ENCODE measurements at regions not wholly inside any gene's neighbourhood (a gene's known extent, or its start where the extent isn't known, plus 50 kb on each side); places are given as distances from the start of the nearest gene placed in this dataset.

- H3K27me3 Mint-ChIP-seq, result peaks cover 5 to 51% (median 29%) of the 10 kb centered on the region in 5 donors
- intact Hi-C loops (cut with micrococcal nuclease), result no loop called here
- ATAC-seq, result no peak
These were observed 461.9 kb downstream of the QKI start for GRCh38 chr6:163876391-163876790.

GRCh38 chr6:163874784-163875183 lies 460.3 kb downstream of the QKI start:
- Mint-ChIP-seq H3K27ac (no peak overlapping the region), H3K27me3 (peaks cover 3 to 45% (median 29%) of the 10 kb centered on the region in 5 donors)
- intact Hi-C loops (cut with micrococcal nuclease), result no loop called here

More at GRCh38 chr6:163876391-163876790, 461.9 kb downstream of the QKI start:
- no peaks in the 10 kb centered on the region for H3K4me1 Mint-ChIP-seq
- CTCF ChIA-PET, result no interaction called here
- POLR2A ChIA-PET, result no interaction called here
- Histone ChIP-seq H3K27ac (ENCODE audit: low read depth, low read length) (no peak overlapping the region), H3K4me3 (ENCODE audit: low read length) (no peak overlapping the region), H3K27me3 (ENCODE audit: control insufficient read depth in 2 of 2, insufficient read depth in 2 of 2, low read length in 2 of 2) (no peaks in the 10 kb centered on the region), H3K9me3 (ENCODE audit: control insufficient read depth in 2 of 3, low read length in 3 of 3) (no peaks in the 10 kb centered on the region), H3K36me3 (ENCODE audit: control insufficient read depth in 2 of 3, insufficient read depth in 3 of 3, low read length in 3 of 3) (no peaks in the 10 kb centered on the region), H3K4me1 (ENCODE audit: control insufficient read depth in 2 of 2, insufficient read depth in 2 of 2, low read length in 2 of 2) (no peaks in the 10 kb centered on the region)
- no peak overlapping the region for H3K4me3 Mint-ChIP-seq
- H3K27ac Mint-ChIP-seq, result no peak overlapping the region
- DNase-seq, result no peak
- peaks cover 0 to 7% (median under 1%) of the 10 kb centered on the region in 11 donors for H3K9me3 Mint-ChIP-seq
- peaks cover 0 to 6% (median 0%) of the 10 kb centered on the region in 5 donors for H3K36me3 Mint-ChIP-seq

GRCh38 chr6:163872335-163872734 lies 457.8 kb downstream of the QKI start:
- no peak overlapping the region for H3K4me3 Mint-ChIP-seq
- no peak overlapping the region for H3K27ac Mint-ChIP-seq
- H3K9me3 Mint-ChIP-seq, result peaks cover 0 to 4% (median 0%) of the 10 kb centered on the region in 11 donors
- no peaks in the 10 kb centered on the region for H3K4me1 ChIP-seq (ENCODE audit: control insufficient read depth in 2 of 2, insufficient read depth in 2 of 2, low read length in 2 of 2)
- H3K36me3 ChIP-seq (ENCODE audit: control insufficient read depth in 2 of 3, insufficient read depth in 3 of 3, low read length in 3 of 3), result no peaks in the 10 kb centered on the region
- ATAC-seq (no peak), DNase-seq (no peak)
- intact Hi-C loops (cut with micrococcal nuclease), result no loop called here
- no peak overlapping the region for H3K4me3 ChIP-seq (ENCODE audit: low read length)
- peaks cover 0 to 31% (median 12%) of the 10 kb centered on the region in 5 donors for H3K27me3 Mint-ChIP-seq
- no peaks in the 10 kb centered on the region for H3K4me1 Mint-ChIP-seq
- POLR2A ChIA-PET, result no interaction called here
- peaks cover 0 to 6% (median 0%) of the 10 kb centered on the region in 5 donors for H3K36me3 Mint-ChIP-seq
- no peaks in the 10 kb centered on the region for H3K27me3 ChIP-seq (ENCODE audit: control insufficient read depth in 2 of 2, insufficient read depth in 2 of 2, low read length in 2 of 2)
- H3K27ac ChIP-seq (ENCODE audit: low read depth, low read length), result no peak overlapping the region
- no peaks in the 10 kb centered on the region for H3K9me3 ChIP-seq (ENCODE audit: control insufficient read depth in 2 of 3, low read length in 3 of 3)
- CTCF ChIA-PET, result no interaction called here

More at GRCh38 chr6:163874784-163875183, 460.3 kb downstream of the QKI start:
- Histone ChIP-seq H3K4me1 (ENCODE audit: control insufficient read depth in 2 of 2, insufficient read depth in 2 of 2, low read length in 2 of 2) (no peaks in the 10 kb centered on the region), H3K4me3 (ENCODE audit: low read length) (no peak overlapping the region), H3K27ac (ENCODE audit: low read depth, low read length) (no peak overlapping the region), H3K36me3 (ENCODE audit: control insufficient read depth in 2 of 3, insufficient read depth in 3 of 3, low read length in 3 of 3) (no peaks in the 10 kb centered on the region), H3K9me3 (ENCODE audit: control insufficient read depth in 2 of 3, low read length in 3 of 3) (no peaks in the 10 kb centered on the region), H3K27me3 (ENCODE audit: control insufficient read depth in 2 of 2, insufficient read depth in 2 of 2, low read length in 2 of 2) (no peaks in the 10 kb centered on the region)
- ChIA-PET POLR2A (no interaction called here), CTCF (no interaction called here)
- DNase-seq (no peak), ATAC-seq (no peak)
- Mint-ChIP-seq H3K4me1 (no peaks in the 10 kb centered on the region), H3K9me3 (peaks cover 0 to 7% (median 0%) of the 10 kb centered on the region in 11 donors), H3K4me3 (no peak overlapping the region), H3K36me3 (peaks cover 0 to 6% (median 0%) of the 10 kb centered on the region in 5 donors)

- Mint-ChIP-seq H3K4me3 (no peak overlapping the region), H3K27ac (no peak overlapping the region), H3K4me1 (no peaks in the 10 kb centered on the region), H3K36me3 (peaks cover 0 to 6% (median 0%) of the 10 kb centered on the region in 5 donors), H3K27me3 (peaks cover 0 to 27% (median 12%) of the 10 kb centered on the region in 5 donors), H3K9me3 (peaks cover 0 to 4% (median 0%) of the 10 kb centered on the region in 11 donors)
- no peak for DNase-seq
- Histone ChIP-seq H3K4me1 (ENCODE audit: control insufficient read depth in 2 of 2, insufficient read depth in 2 of 2, low read length in 2 of 2) (no peaks in the 10 kb centered on the region), H3K27me3 (ENCODE audit: control insufficient read depth in 2 of 2, insufficient read depth in 2 of 2, low read length in 2 of 2) (no peaks in the 10 kb centered on the region), H3K4me3 (ENCODE audit: low read length) (no peak overlapping the region), H3K36me3 (ENCODE audit: control insufficient read depth in 2 of 3, insufficient read depth in 3 of 3, low read length in 3 of 3) (no peaks in the 10 kb centered on the region), H3K9me3 (ENCODE audit: control insufficient read depth in 2 of 3, low read length in 3 of 3) (no peaks in the 10 kb centered on the region), H3K27ac (ENCODE audit: low read depth, low read length) (no peak overlapping the region)
- CTCF ChIA-PET, result no interaction called here
- POLR2A ChIA-PET, result no interaction called here
- no peak for ATAC-seq
- intact Hi-C loops (cut with micrococcal nuclease), result no loop called here
These were observed 457.1 kb downstream of the QKI start for GRCh38 chr6:163871616-163872015.

GRCh38 chr6:163867518-163868292 lies 453.2 kb downstream of the QKI start:
- Histone ChIP-seq H3K27ac (ENCODE audit: low read depth, low read length) (no peak overlapping the region), H3K9me3 (ENCODE audit: control insufficient read depth in 2 of 3, low read length in 3 of 3) (no peaks in the 10 kb centered on the region), H3K36me3 (ENCODE audit: control insufficient read depth in 2 of 3, insufficient read depth in 3 of 3, low read length in 3 of 3) (no peaks in the 10 kb centered on the region), H3K4me3 (ENCODE audit: low read length) (no peak overlapping the region), H3K27me3 (ENCODE audit: control insufficient read depth in 2 of 2, insufficient read depth in 2 of 2, low read length in 2 of 2) (no peaks in the 10 kb centered on the region), H3K4me1 (ENCODE audit: control insufficient read depth in 2 of 2, insufficient read depth in 2 of 2, low read length in 2 of 2) (no peaks in the 10 kb centered on the region)
- no peaks in the 10 kb centered on the region for H3K36me3 Mint-ChIP-seq
- H3K4me3 Mint-ChIP-seq, result no peak overlapping the region
- ATAC-seq, result no peak
- H3K4me1 Mint-ChIP-seq, result no peaks in the 10 kb centered on the region
- peaks cover 0 to 13% (median 10%) of the 10 kb centered on the region in 5 donors for H3K27me3 Mint-ChIP-seq
- no peak overlapping the region for H3K27ac Mint-ChIP-seq
- POLR2A ChIA-PET, result no interaction called here
- intact Hi-C loops (cut with micrococcal nuclease), result no loop called here
- DNase-seq, result no peak
- H3K9me3 Mint-ChIP-seq, result no peaks in the 10 kb centered on the region
- CTCF ChIA-PET, result interaction anchor here (0.7 kb wide), 1 partner anchor 10 kb away, joined by 3 read pairs; no protein-coding TSS in a partner anchor

GRCh38 chr6:163866192-163866591 lies 451.7 kb downstream of the QKI start:
- Histone ChIP-seq H3K4me3 (ENCODE audit: low read length) (no peak overlapping the region), H3K4me1 (ENCODE audit: control insufficient read depth in 2 of 2, insufficient read depth in 2 of 2, low read length in 2 of 2) (no peaks in the 10 kb centered on the region), H3K9me3 (ENCODE audit: control insufficient read depth in 2 of 3, low read length in 3 of 3) (no peaks in the 10 kb centered on the region), H3K27me3 (ENCODE audit: control insufficient read depth in 2 of 2, insufficient read depth in 2 of 2, low read length in 2 of 2) (no peaks in the 10 kb centered on the region), H3K36me3 (ENCODE audit: control insufficient read depth in 2 of 3, insufficient read depth in 3 of 3, low read length in 3 of 3) (no peaks in the 10 kb centered on the region), H3K27ac (ENCODE audit: low read depth, low read length) (no peak overlapping the region)
- ChIA-PET CTCF (no interaction called here), POLR2A (no interaction called here)
- H3K27ac Mint-ChIP-seq, result no peak overlapping the region
- H3K4me3 Mint-ChIP-seq, result no peak overlapping the region
- H3K9me3 Mint-ChIP-seq, result peaks cover 0 to 2% (median 0%) of the 10 kb centered on the region in 11 donors
- ATAC-seq (no peak), DNase-seq (no peak)
- H3K27me3 Mint-ChIP-seq, result peaks cover 2 to 21% (median 18%) of the 10 kb centered on the region in 5 donors
- H3K36me3 Mint-ChIP-seq, result no peaks in the 10 kb centered on the region
- peaks cover 0 to under 1% (median 0%) of the 10 kb centered on the region in 7 donors for H3K4me1 Mint-ChIP-seq
- intact Hi-C loops (cut with micrococcal nuclease), result no loop called here

GRCh38 chr6:163863565-163863964 lies 449.0 kb downstream of the QKI start:
- Histone ChIP-seq H3K4me1 (ENCODE audit: control insufficient read depth in 2 of 2, insufficient read depth in 2 of 2, low read length in 2 of 2) (no peaks in the 10 kb centered on the region), H3K27ac (ENCODE audit: low read depth, low read length) (no peak overlapping the region), H3K4me3 (ENCODE audit: low read length) (no peak overlapping the region), H3K36me3 (ENCODE audit: control insufficient read depth in 2 of 3, insufficient read depth in 3 of 3, low read length in 3 of 3) (no peaks in the 10 kb centered on the region), H3K9me3 (ENCODE audit: control insufficient read depth in 2 of 3, low read length in 3 of 3) (no peaks in the 10 kb centered on the region), H3K27me3 (ENCODE audit: control insufficient read depth in 2 of 2, insufficient read depth in 2 of 2, low read length in 2 of 2) (no peaks in the 10 kb centered on the region)
- Mint-ChIP-seq H3K9me3 (peaks cover 0 to 2% (median 0%) of the 10 kb centered on the region in 11 donors), H3K4me1 (peaks cover 0 to 6% (median 0%) of the 10 kb centered on the region in 7 donors), H3K4me3 (no peak overlapping the region), H3K27me3 (peaks cover 12 to 28% (median 19%) of the 10 kb centered on the region in 5 donors), H3K36me3 (no peaks in the 10 kb centered on the region), H3K27ac (no peak overlapping the region)
- DNase-seq (no peak), ATAC-seq (no peak)
- CTCF ChIA-PET, result no interaction called here
- intact Hi-C loops (cut with micrococcal nuclease), result loop anchor here in 1 of 2 donors (1.0 kb wide), 1 partner anchor 11 kb away; no protein-coding TSS in a partner anchor
- POLR2A ChIA-PET, result no interaction called here
